HUDEP-2 (cell line): ENCODE measurements at regions not wholly inside any gene's neighbourhood (a gene's known extent, or its start where the extent isn't known, plus 50 kb on each side); places are given as distances from the start of the nearest gene placed in this dataset.

Experiments
- DNase-seq, 76 experiments: peaks; one replicate each; lab custom pipeline; 2025; ENCODE audit not compliant: unreplicated experiment in 76 of 76; lab: John Stamatoyannopoulos, UW

- DNase-seq: no peak
Measured at GRCh38 chr12:105970885-105971284, 167.9 kb downstream of the NUAK1 start.

GRCh38 chr12:105974738-105975137, 164.0 kb downstream of the NUAK1 start:
- no peak for DNase-seq

- no peak for DNase-seq
Measured at GRCh38 chr12:105975351-105975750, 163.4 kb downstream of the NUAK1 start.

- no peak for DNase-seq
Measured at GRCh38 chr12:105977236-105977635, 161.5 kb downstream of the NUAK1 start.

- DNase-seq: no peak
Measured at GRCh38 chr12:105977652-105978051, 161.1 kb downstream of the NUAK1 start.

GRCh38 chr12:105978276-105978675, 160.5 kb downstream of the NUAK1 start:
- no peak for DNase-seq

- no peak for DNase-seq
Measured at GRCh38 chr12:105978686-105979085, 160.1 kb downstream of the NUAK1 start.

- no peak for DNase-seq
Measured at GRCh38 chr12:105980085-105980484, 158.7 kb downstream of the NUAK1 start.

GRCh38 chr12:105980533-105980932, 158.2 kb downstream of the NUAK1 start:
- no peak for DNase-seq

GRCh38 chr12:105982022-105982421, 156.7 kb downstream of the NUAK1 start:
- no peak for DNase-seq

GRCh38 chr12:105983622-105984320, 155.0 kb downstream of the NUAK1 start:
- DNase-seq: no peak

- no peak for DNase-seq
Measured at GRCh38 chr12:105985383-105985782, 153.4 kb downstream of the NUAK1 start.

- no peak for DNase-seq
Measured at GRCh38 chr12:105986779-105987684, 151.7 kb downstream of the NUAK1 start.

GRCh38 chr12:105987685-105988035, 151.1 kb downstream of the NUAK1 start:
- no peak for DNase-seq

GRCh38 chr12:105992849-105993740, 145.7 kb downstream of the NUAK1 start:
- no peak for DNase-seq

- DNase-seq: no peak
Measured at GRCh38 chr12:105993766-105994555, 144.8 kb downstream of the NUAK1 start.

- DNase-seq: no peak
Measured at GRCh38 chr12:105995961-105996431, 142.8 kb downstream of the NUAK1 start.

- no peak for DNase-seq
Measured at GRCh38 chr12:105998561-105998960, 140.2 kb downstream of the NUAK1 start.

GRCh38 chr12:106000382-106001104, 138.2 kb downstream of the NUAK1 start:
- no peak for DNase-seq
